Osteocyte (in vitro differentiated cells): ENCODE measurements at regions not wholly inside any gene's neighbourhood (a gene's known extent, or its start where the extent isn't known, plus 50 kb on each side); places are given as distances from the start of the nearest gene placed in this dataset.
A peak's percentile ranks its signal among the peaks of the same experiment; 100 is the strongest.

Experiments
- DNase-seq: peaks from one replicate; pipeline ENCODE4 v3.0.0; 2021; ENCODE audit warnings: mixed read lengths; ENCODE audit not compliant: unreplicated experiment; ENCODE audit errors: extremely low spot score
- H3K27ac Mint-ChIP-seq: one replicate; pipeline ENCODE4 v1.8.0; 2021; ENCODE audit warnings: mild to moderate bottlenecking, mixed read lengths; ENCODE audit not compliant: unreplicated experiment
- H3K27me3 Mint-ChIP-seq: one replicate; pipeline ENCODE4 v1.8.0; 2021; ENCODE audit warnings: mixed read lengths; ENCODE audit not compliant: unreplicated experiment
- H3K36me3 Mint-ChIP-seq: one replicate; pipeline ENCODE4 v1.8.0; 2021; ENCODE audit warnings: mixed read lengths; ENCODE audit not compliant: unreplicated experiment
- H3K4me1 Mint-ChIP-seq: one replicate; pipeline ENCODE4 v1.8.0; 2021; ENCODE audit warnings: mixed read lengths; ENCODE audit not compliant: unreplicated experiment
- H3K4me3 Mint-ChIP-seq: one replicate; pipeline ENCODE4 v1.8.0; 2021; ENCODE audit warnings: mild to moderate bottlenecking, moderate library complexity, mixed read lengths; ENCODE audit not compliant: unreplicated experiment
- H3K9me3 Mint-ChIP-seq: one replicate; pipeline ENCODE4 v1.8.0; 2021; ENCODE audit warnings: mixed read lengths; ENCODE audit not compliant: unreplicated experiment
- TF ChIP-seq, protein P1 (sequence below): fragments of 200-600 bp; sonication (generic); IDR thresholded peaks from 2 replicates; pipeline ENCODE4 v1.5.0; 2021; ENCODE audit warnings: antibody characterized with exemption, mild to moderate bottlenecking, moderate library complexity

DNA sequence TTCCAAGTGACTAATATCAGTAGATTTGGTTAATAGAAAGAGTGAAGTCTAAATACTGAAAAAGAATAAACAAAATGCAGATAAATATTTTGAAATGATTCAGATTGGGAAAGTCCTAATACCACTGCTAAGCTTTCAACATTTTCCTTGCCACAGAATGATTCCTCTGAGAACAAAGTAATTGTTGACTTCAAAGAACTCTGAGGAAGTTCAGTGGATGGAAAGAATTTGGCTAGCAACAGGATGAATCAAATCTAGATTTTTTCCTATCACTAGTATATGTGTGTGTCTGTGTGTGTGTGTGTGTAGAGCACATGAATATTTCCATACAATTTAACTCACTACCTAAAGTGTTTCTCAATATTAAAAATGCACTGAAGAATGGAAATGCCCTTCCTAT, 107.9 kb upstream of the PREP start:
- no peak overlapping the region for H3K4me3 Mint-ChIP-seq
- TF ChIP-seq, protein P1, sequence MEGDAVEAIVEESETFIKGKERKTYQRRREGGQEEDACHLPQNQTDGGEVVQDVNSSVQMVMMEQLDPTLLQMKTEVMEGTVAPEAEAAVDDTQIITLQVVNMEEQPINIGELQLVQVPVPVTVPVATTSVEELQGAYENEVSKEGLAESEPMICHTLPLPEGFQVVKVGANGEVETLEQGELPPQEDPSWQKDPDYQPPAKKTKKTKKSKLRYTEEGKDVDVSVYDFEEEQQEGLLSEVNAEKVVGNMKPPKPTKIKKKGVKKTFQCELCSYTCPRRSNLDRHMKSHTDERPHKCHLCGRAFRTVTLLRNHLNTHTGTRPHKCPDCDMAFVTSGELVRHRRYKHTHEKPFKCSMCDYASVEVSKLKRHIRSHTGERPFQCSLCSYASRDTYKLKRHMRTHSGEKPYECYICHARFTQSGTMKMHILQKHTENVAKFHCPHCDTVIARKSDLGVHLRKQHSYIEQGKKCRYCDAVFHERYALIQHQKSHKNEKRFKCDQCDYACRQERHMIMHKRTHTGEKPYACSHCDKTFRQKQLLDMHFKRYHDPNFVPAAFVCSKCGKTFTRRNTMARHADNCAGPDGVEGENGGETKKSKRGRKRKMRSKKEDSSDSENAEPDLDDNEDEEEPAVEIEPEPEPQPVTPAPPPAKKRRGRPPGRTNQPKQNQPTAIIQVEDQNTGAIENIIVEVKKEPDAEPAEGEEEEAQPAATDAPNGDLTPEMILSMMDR: no peak
- H3K27me3 Mint-ChIP-seq: peaks cover 2% of the 10 kb centered on the region
- no peaks in the 10 kb centered on the region for H3K36me3 Mint-ChIP-seq
- H3K4me1 Mint-ChIP-seq: peaks cover 17% of the 10 kb centered on the region
- H3K9me3 Mint-ChIP-seq: no peaks in the 10 kb centered on the region
- H3K27ac Mint-ChIP-seq: no peak overlapping the region
- no peak for DNase-seq

DNA sequence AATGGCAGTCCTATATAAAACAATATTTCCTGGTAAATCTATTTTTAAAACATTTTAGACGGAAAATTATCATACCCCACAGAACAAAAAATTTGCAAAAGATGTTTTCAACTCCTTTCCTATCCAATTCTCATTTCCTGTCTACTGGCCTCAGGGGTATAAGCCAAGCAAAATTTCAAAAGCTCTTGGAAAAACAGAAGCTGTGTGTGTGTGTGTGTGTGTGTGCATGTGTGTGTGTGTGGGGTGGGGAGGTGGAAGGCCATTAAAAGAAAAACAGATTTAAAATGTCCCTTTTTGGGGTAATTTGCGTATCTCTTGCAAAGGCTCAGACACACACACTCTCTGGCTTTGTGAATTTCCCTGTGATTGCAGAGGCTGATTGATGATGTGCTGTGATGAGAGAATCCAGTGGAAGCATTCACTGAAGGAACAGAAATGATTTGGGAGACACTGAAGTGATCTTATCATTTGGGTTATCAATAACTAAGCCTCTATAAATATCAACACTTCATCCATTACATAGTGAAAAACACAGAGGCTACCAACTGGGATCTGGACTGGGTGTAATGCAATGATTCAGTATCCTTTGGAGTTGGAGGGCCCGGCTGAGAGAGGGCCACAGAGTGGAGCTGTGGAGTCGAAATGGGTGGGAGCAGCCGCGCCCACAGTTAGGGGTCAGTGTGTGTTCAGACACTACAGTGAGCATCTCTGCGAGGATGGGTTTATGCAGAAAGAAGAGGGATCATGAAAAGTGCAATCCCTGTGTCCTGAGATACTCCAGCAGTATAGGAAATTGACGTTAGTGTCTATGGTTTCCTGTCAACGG, 106.8 kb upstream of the PREP start:
- no peak overlapping the region for H3K27ac Mint-ChIP-seq
- H3K4me3 Mint-ChIP-seq: no peak overlapping the region
- no peaks in the 10 kb centered on the region for H3K9me3 Mint-ChIP-seq
- peaks cover 2% of the 10 kb centered on the region for H3K27me3 Mint-ChIP-seq
- TF ChIP-seq, protein P1: peak; percentile 42
- no peak for DNase-seq
- peaks cover 17% of the 10 kb centered on the region for H3K4me1 Mint-ChIP-seq
- no peaks in the 10 kb centered on the region for H3K36me3 Mint-ChIP-seq

DNA sequence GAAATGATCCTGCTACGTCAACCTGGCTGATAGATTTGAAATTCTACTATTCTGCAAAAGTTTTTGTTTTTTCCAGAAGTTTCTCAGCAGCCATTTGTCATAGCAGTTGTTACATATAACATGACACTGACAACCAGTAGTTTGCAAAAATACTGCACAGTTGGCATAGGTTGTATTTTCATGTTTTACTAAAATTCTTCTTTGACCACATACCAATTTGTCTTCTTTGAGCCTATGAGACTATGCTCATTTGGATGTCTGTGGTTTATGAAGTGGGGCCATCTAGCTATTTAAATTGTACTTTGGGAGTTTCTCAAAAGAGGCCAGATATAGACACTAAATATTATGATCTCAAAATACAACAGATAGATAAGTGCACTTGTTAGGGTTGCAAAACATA, 104.9 kb upstream of the PREP start:
- Mint-ChIP-seq H3K27ac (no peak overlapping the region), H3K4me1 (peaks cover 17% of the 10 kb centered on the region), H3K9me3 (no peaks in the 10 kb centered on the region), H3K4me3 (no peak overlapping the region), H3K36me3 (no peaks in the 10 kb centered on the region), H3K27me3 (peaks cover under 1% of the 10 kb centered on the region)
- TF ChIP-seq, protein P1: no peak
- no peak for DNase-seq

DNA sequence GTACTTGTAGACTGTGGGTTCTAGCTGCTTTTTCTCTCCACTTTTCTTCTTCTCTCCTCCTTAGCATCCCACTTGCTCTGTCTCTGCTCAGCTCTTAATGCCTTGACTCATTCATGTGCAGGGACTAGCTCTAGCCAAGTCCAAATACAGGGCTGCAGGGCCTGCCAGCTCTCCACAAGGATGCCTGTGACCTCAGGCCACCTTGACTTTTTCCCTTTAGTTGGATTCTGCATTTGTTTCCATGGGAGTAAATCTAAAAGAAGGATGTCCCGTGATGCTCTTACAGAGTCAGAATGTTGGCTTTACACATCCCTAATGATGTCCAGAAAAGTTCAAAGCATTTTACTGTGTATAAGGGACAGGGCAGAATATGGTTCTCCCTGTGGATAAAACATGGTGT, 101.8 kb upstream of the PREP start:
- H3K4me1 Mint-ChIP-seq: peaks cover 8% of the 10 kb centered on the region
- H3K36me3 Mint-ChIP-seq: no peaks in the 10 kb centered on the region
- TF ChIP-seq, protein P1: no peak
- no peak overlapping the region for H3K4me3 Mint-ChIP-seq
- DNase-seq: no peak
- H3K27me3 Mint-ChIP-seq: no peaks in the 10 kb centered on the region
- H3K27ac Mint-ChIP-seq: no peak overlapping the region
- no peaks in the 10 kb centered on the region for H3K9me3 Mint-ChIP-seq

DNA sequence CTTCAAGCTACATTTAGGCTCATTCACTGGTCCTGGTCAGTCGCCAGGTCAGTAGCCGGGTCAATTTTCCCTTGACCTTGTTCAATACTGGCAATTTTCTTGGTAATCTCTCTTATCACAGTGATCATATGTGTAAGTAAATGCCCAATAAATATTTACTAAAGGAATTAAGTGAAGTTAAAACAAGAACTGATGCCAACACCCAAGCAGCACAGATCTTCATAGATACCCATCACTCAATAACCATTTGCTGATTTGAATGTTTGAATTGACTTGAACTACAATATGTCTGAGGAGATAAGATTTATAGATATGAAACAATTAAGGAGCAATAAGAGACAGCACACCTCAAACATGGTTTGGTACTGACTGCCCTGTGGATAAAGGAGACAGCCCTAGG, 100.8 kb upstream of the PREP start:
- Mint-ChIP-seq H3K4me1 (peaks cover under 1% of the 10 kb centered on the region), H3K27ac (no peak overlapping the region), H3K27me3 (no peaks in the 10 kb centered on the region), H3K9me3 (no peaks in the 10 kb centered on the region), H3K36me3 (no peaks in the 10 kb centered on the region), H3K4me3 (no peak overlapping the region)
- TF ChIP-seq, protein P1: no peak
- DNase-seq: no peak
